Lower leg skin (tissue), 3 donors: ENCODE measurements at regions not wholly inside any gene's neighbourhood (a gene's known extent, or its start where the extent isn't known, plus 50 kb on each side); places are given as distances from the start of the nearest gene placed in this dataset.

ENCODE experiments used
- CTCF ChIP-seq, 3 donors: fragments of 450-650 bp; IDR thresholded peaks; one replicate each; pipeline ENCODE4 v1.5.1; 2016; ENCODE audit warnings: antibody characterized with exemption in 3 of 3, mild to moderate bottlenecking in 3 of 3, moderate library complexity in 2 of 3
- POLR2A ChIP-seq, 2 donors: fragments of 450-650 bp; IDR thresholded peaks; one replicate each; pipeline ENCODE4 v1.6.1; 2016 to 2017; ENCODE audit warnings: antibody characterized with exemption in 2 of 2, mild to moderate bottlenecking in 1 of 2, moderate library complexity in 1 of 2

- TF ChIP-seq CTCF (IDR thresholded peaks at IDR 0.05) = no peak
- TF ChIP-seq POLR2A (IDR thresholded peaks at IDR 0.05) = no peak
Measured at GRCh38 chr7:45500257-45500656, 73.9 kb upstream of the ADCY1 start.
